Endothelial cell (in vitro differentiated cells): ENCODE measurements at regions not wholly inside any gene's neighbourhood (a gene's known extent, or its start where the extent isn't known, plus 50 kb on each side); places are given as distances from the start of the nearest gene placed in this dataset.
"Not testable (repeated sequence)": the region's sequence is repeated elsewhere in the genome, so short reads cannot be mapped to it uniquely, and the experiment has no call there.

Source experiments
- DNase-seq: peaks from one replicate; pipeline ENCODE4 v3.0.0; 2021; ENCODE audit warnings: low spot score
- H3K27ac Mint-ChIP-seq: one replicate; pipeline ENCODE4 v1.8.0; 2021; ENCODE audit warnings: mixed read lengths, inconsistent platforms; ENCODE audit not compliant: unreplicated experiment
- H3K27me3 Mint-ChIP-seq: one replicate; pipeline ENCODE4 v1.8.0; 2021; ENCODE audit warnings: mild to moderate bottlenecking, moderate library complexity, mixed read lengths, inconsistent platforms; ENCODE audit not compliant: unreplicated experiment
- H3K36me3 Mint-ChIP-seq: one replicate; pipeline ENCODE4 v1.8.0; 2021; ENCODE audit warnings: mild to moderate bottlenecking, low read depth, mixed read lengths, inconsistent platforms; ENCODE audit not compliant: unreplicated experiment
- H3K4me1 Mint-ChIP-seq: one replicate; pipeline ENCODE4 v1.8.0; 2021; ENCODE audit warnings: mild to moderate bottlenecking, mixed read lengths, inconsistent platforms; ENCODE audit not compliant: unreplicated experiment
- H3K4me3 Mint-ChIP-seq: one replicate; pipeline ENCODE4 v1.8.0; 2021; ENCODE audit warnings: mild to moderate bottlenecking, mixed read lengths, inconsistent platforms; ENCODE audit not compliant: unreplicated experiment
- H3K9me3 Mint-ChIP-seq: one replicate; pipeline ENCODE4 v1.8.0; 2021; ENCODE audit warnings: mixed read lengths, inconsistent platforms; ENCODE audit not compliant: unreplicated experiment
- TF ChIP-seq, protein P1 (sequence below): fragments of 200-600 bp; sonication (generic); IDR thresholded peaks from one replicate; pipeline ENCODE4 v1.5.0; 2021; ENCODE audit warnings: antibody characterized with exemption; ENCODE audit not compliant: unreplicated experiment

DNA sequence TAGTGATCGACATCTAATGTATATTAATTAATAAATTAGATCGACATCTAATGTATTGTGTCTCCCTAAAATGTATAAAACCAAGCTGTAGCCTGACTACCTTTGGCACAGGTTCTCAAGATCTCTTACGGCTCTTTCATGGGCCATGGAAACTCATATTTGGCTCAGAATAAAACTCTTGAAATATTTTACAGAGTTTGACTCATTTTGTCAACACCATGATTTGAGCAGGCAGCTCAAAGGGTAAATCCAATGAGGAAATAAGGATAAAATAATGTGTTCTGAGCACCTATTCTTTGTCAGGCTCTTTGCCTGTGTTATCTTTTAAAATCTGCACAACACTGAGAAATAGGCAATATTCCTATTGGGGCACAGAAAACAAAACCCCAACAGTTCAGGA is 223.4 kb upstream of the DUSP10 start:
- TF ChIP-seq, protein P1, sequence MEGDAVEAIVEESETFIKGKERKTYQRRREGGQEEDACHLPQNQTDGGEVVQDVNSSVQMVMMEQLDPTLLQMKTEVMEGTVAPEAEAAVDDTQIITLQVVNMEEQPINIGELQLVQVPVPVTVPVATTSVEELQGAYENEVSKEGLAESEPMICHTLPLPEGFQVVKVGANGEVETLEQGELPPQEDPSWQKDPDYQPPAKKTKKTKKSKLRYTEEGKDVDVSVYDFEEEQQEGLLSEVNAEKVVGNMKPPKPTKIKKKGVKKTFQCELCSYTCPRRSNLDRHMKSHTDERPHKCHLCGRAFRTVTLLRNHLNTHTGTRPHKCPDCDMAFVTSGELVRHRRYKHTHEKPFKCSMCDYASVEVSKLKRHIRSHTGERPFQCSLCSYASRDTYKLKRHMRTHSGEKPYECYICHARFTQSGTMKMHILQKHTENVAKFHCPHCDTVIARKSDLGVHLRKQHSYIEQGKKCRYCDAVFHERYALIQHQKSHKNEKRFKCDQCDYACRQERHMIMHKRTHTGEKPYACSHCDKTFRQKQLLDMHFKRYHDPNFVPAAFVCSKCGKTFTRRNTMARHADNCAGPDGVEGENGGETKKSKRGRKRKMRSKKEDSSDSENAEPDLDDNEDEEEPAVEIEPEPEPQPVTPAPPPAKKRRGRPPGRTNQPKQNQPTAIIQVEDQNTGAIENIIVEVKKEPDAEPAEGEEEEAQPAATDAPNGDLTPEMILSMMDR, result no peak
- no peaks in the 10 kb centered on the region for H3K36me3 Mint-ChIP-seq
- H3K4me3 Mint-ChIP-seq, result no peak overlapping the region
- no peaks in the 10 kb centered on the region for H3K4me1 Mint-ChIP-seq
- DNase-seq, result no peak
- no peak overlapping the region for H3K27ac Mint-ChIP-seq
- no peaks in the 10 kb centered on the region for H3K27me3 Mint-ChIP-seq
- H3K9me3 Mint-ChIP-seq, result no peaks in the 10 kb centered on the region

DNA sequence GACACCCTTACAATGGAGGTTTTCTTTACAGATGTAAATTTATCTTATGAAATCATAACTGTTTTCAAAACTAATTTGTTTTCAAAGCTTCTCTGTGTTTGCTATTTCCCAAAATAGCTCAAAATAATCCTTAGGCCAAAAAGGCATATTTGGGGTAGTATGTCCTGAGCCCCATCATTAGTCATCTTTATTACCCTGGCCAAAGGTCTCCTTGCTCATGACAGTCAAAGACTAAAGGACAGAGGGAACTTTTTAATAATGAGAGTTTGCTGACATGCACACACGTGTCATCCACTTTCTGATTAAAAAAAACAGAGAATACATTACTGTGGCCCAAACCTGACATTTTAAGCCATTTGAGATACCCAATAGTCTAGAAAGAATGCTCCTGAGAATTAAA is 221.9 kb upstream of the DUSP10 start:
- Mint-ChIP-seq H3K27me3 (no peaks in the 10 kb centered on the region), H3K9me3 (no peaks in the 10 kb centered on the region), H3K27ac (no peak overlapping the region), H3K4me1 (no peaks in the 10 kb centered on the region), H3K4me3 (no peak overlapping the region), H3K36me3 (no peaks in the 10 kb centered on the region)
- no peak for DNase-seq
- TF ChIP-seq, protein P1, result no peak

DNA sequence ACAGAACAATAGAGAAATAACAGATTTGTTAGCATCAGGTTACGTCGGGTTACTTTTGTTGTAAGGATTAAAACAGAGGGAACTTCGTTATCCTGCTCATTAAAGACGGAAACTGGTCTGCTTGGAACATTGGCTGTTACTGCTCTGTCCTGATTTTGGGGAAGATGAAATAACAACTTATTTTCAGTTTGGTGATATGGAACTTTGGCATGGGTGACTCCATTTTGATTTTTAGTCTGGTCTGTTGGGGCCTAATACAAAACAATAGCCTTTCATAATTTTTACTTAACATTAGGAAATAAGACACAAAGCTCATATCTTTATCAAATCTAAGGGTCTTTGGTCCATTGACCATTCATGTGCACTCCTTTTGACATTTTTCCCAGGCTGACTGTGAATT is 220.5 kb upstream of the DUSP10 start:
- DNase-seq, result no peak

DNA sequence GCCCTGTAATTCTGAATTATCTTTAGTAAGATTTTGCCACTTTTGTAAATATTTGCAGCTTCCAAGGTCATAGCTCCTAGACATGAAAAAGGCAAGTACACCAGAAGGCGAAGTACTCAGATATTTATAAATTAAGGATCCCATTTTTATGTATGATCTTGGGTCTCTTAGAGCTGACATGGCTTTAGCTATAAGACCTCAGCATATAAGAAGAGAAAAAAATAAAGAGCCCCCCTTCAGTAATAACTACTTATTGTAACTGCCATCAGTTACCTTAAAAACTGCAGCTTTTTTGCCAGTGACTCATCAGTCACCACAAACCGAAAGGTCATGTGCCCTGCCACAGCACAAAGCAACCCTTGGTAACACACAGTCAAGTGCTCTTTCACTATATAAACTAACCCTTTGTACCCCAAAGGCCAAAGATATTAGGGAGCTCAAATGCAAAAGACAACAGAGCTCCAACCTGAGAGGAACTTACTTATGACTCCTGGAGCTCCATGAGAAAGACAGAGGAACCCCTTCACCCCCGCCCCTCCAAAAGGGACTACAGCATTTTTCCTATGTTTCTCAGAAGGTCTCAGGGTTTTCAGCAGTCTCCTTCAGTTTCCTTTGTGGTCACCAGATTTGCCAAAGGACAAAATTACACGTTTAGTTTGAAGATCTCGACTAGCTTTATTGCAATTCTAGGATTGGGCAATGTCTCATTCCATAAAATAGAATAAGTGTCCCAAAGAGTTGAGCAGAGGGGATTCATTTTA is 219.8 kb upstream of the DUSP10 start:
- no peaks in the 10 kb centered on the region for H3K27me3 Mint-ChIP-seq
- no peaks in the 10 kb centered on the region for H3K36me3 Mint-ChIP-seq
- no peaks in the 10 kb centered on the region for H3K9me3 Mint-ChIP-seq
- DNase-seq, result no peak
- H3K4me1 Mint-ChIP-seq, result no peaks in the 10 kb centered on the region
- no peak overlapping the region for H3K27ac Mint-ChIP-seq
- H3K4me3 Mint-ChIP-seq, result no peak overlapping the region
- TF ChIP-seq, protein P1, result no peak

More for the DNA sequence above, 220.5 kb upstream of the DUSP10 start:
- no peaks in the 10 kb centered on the region for H3K27me3 Mint-ChIP-seq
- no peaks in the 10 kb centered on the region for H3K4me1 Mint-ChIP-seq
- no peak overlapping the region for H3K4me3 Mint-ChIP-seq
- TF ChIP-seq, protein P1, result no peak
- H3K36me3 Mint-ChIP-seq, result no peaks in the 10 kb centered on the region
- H3K9me3 Mint-ChIP-seq, result no peaks in the 10 kb centered on the region
- no peak overlapping the region for H3K27ac Mint-ChIP-seq

DNA sequence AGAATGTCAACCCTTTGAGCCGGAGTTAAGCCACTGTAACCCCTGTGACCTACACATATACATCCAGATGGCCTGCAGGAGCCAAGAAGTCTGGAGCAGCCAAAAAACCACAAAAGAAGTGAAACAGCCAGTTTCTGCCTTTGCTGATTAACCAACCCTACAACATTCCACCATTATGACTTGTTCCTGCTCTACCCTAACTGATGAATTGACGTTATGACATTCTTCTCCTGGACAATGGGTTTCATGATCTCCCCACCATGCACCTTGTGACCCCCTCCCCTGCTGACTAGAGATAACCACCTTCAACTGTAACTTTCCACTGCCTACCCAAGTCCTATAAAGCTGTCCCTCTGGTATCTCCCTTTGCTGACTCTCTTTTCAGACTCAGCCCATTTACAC is 216.3 kb upstream of the DUSP10 start:
- H3K27me3 Mint-ChIP-seq, H3K4me1 Mint-ChIP-seq, DNase-seq, H3K36me3 Mint-ChIP-seq, H3K9me3 Mint-ChIP-seq, H3K27ac Mint-ChIP-seq, H3K4me3 Mint-ChIP-seq: not testable (repeated sequence)

DNA sequence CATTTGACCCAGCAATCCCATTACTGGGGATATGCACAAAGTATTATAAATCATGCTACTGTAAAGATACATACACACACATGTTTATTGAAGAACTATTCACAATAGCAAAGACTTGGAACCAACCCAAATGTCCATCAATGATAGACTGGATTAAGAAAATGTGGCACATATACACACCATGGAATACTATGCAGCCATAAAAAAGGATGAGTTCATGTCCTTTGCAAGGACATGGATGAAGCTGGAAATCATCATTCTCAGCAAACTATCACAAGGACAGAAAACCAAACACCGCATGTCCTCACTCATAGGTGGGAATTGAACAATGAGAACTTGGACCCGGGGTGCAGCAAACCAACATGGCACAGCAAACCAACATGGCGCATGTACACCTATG is 215.5 kb upstream of the DUSP10 start:
- not testable (repeated sequence) for H3K4me1 Mint-ChIP-seq, DNase-seq, H3K9me3 Mint-ChIP-seq, H3K27ac Mint-ChIP-seq, H3K4me3 Mint-ChIP-seq, H3K36me3 Mint-ChIP-seq, H3K27me3 Mint-ChIP-seq
